Kidney (tissue), 13 donors: ENCODE measurements at regions not wholly inside any gene's neighbourhood (a gene's known extent, or its start where the extent isn't known, plus 50 kb on each side); places are given as distances from the start of the nearest gene placed in this dataset.

Experiments
- DNase-seq, 5 donors: peaks; one replicate each; pipeline ENCODE4 v3.0.0-alpha.2; 2013 to 2020
- FAIRE-seq: peaks from 2 replicates; lab custom pipeline; 2012; peaks lifted over from hg19 to GRCh38; lab: Jason Lieb, UNC
- H3K27ac ChIP-seq, 2 donors: one replicate each; pipeline ENCODE4 v1.7.0; 2013; ENCODE audit warnings: low read depth in 2 of 2, low read length in 2 of 2, inconsistent platforms in 1 of 2
- H3K27me3 ChIP-seq: one replicate; pipeline ENCODE4 v1.7.1; 2013; ENCODE audit warnings: low read length, inconsistent platforms; ENCODE audit not compliant: control insufficient read depth, insufficient read depth
- H3K36me3 ChIP-seq, 3 donors: one replicate each; pipeline versions ENCODE4 v1.7.0 to v1.7.1; 2013; ENCODE audit warnings: low read length in 3 of 3, control low read depth in 1 of 3, inconsistent platforms in 1 of 3; ENCODE audit not compliant: insufficient read depth in 3 of 3, control insufficient read depth in 2 of 3
- H3K4me1 ChIP-seq, 3 donors: one replicate each; pipeline versions ENCODE4 v1.7.0 to v1.7.1; 2013; ENCODE audit warnings: low read length in 3 of 3, inconsistent platforms in 1 of 3, low read depth in 1 of 3; ENCODE audit not compliant: control insufficient read depth in 2 of 3, insufficient read depth in 2 of 3
- H3K4me3 ChIP-seq, 3 donors: one replicate each; pipeline versions ENCODE4 v1.7.0 to v1.8.1; 2013; ENCODE audit warnings: low read length in 3 of 3, control low read depth in 1 of 3, inconsistent platforms in 1 of 3
- H3K9ac ChIP-seq, 3 donors: one replicate each; pipeline versions ENCODE4 v1.7.0 to v1.7.1; 2013; ENCODE audit warnings: low read length in 3 of 3, control low read depth in 1 of 3, inconsistent platforms in 1 of 3
- H3K9me3 ChIP-seq, 3 donors: one replicate each; pipeline versions ENCODE4 v1.7.0 to v1.7.1; 2013; ENCODE audit warnings: low read length in 3 of 3, control low read depth in 1 of 3, inconsistent platforms in 1 of 3; ENCODE audit not compliant: control insufficient read depth in 2 of 3, insufficient read depth in 1 of 3
- CTCF ChIP-seq: IDR thresholded peaks from 3 replicates; pipeline ENCODE4 v1.5.1; 2012; ENCODE audit warnings: mild to moderate bottlenecking, moderate library complexity, borderline replicate concordance; ENCODE audit not compliant: insufficient read depth; ENCODE audit errors: extremely low read depth
- intact Hi-C: fragments of 100-400 bp; cut with DNase I; formaldehyde crosslinking; loops from one replicate; pipeline ENCODE4 v1.11.1; 2022
- donor health status: control.
- donor health status: control.
- donor health status: control.
- donor health status: control.
- donor health status: control.
- donor health status: DM: yes; HTN: yes; CAD: no.
- donor health status: Normal renal cell carcinoma (clear cell type).

- Histone ChIP-seq H3K9me3 (no peaks in the 10 kb centered on the region), H3K36me3 (no peaks in the 10 kb centered on the region), H3K9ac (no peak overlapping the region), H3K27me3 (no peaks in the 10 kb centered on the region), H3K4me1 (no peaks in the 10 kb centered on the region), H3K4me3 (no peak overlapping the region), H3K27ac (no peak overlapping the region)
- FAIRE-seq = no peak
- DNase-seq = no peak
- intact Hi-C loops = no loop called here
- no peak for TF ChIP-seq CTCF
Measured at GRCh38 chr15:69602921-69603320, 150.3 kb downstream of the RPLP1 start.

- H3K9ac ChIP-seq = no peak overlapping the region
- no peak overlapping the region for H3K4me3 ChIP-seq
- FAIRE-seq (no peak), DNase-seq (no peak)
- intact Hi-C loops = no loop called here
- TF ChIP-seq CTCF = no peak
- H3K36me3 ChIP-seq = no peaks in the 10 kb centered on the region
- H3K9me3 ChIP-seq = no peaks in the 10 kb centered on the region
- H3K27ac ChIP-seq = no peak overlapping the region
- H3K27me3 ChIP-seq = no peaks in the 10 kb centered on the region
- no peaks in the 10 kb centered on the region for H3K4me1 ChIP-seq
Measured at GRCh38 chr15:69603369-69604071, 150.9 kb downstream of the RPLP1 start.

- DNase-seq = peak in 2 of 5 donors; percentile 38 to 45
- FAIRE-seq = no peak
Measured at GRCh38 chr15:69604072-69604411, 151.4 kb downstream of the RPLP1 start.

More at GRCh38 chr15:69604072-69604411, 151.4 kb downstream of the RPLP1 start:
- intact Hi-C loops = no loop called here
- no peak overlapping the region for H3K4me3 ChIP-seq
- no peak overlapping the region for H3K9ac ChIP-seq
- H3K4me1 ChIP-seq = no peaks in the 10 kb centered on the region
- no peaks in the 10 kb centered on the region for H3K36me3 ChIP-seq
- no peak overlapping the region for H3K27ac ChIP-seq
- no peak for TF ChIP-seq CTCF
- no peaks in the 10 kb centered on the region for H3K9me3 ChIP-seq
- no peaks in the 10 kb centered on the region for H3K27me3 ChIP-seq
